H1 (cell line): ENCODE measurements at regions not wholly inside any gene's neighbourhood (a gene's known extent, or its start where the extent isn't known, plus 50 kb on each side); places are given as distances from the start of the nearest gene placed in this dataset.

Source experiments
- CTCF ChIA-PET: fragments of 300-600 bp; sonication (Branson Sonifier 250); formaldehyde crosslinking; loops from one replicate; lab custom pipeline; 2021; ENCODE audit not compliant: partially characterized antibody; lab: Charles Lee
- POLR2A ChIA-PET: fragments of 300-600 bp; sonication (Branson Sonifier 250); formaldehyde crosslinking; loops from one replicate; lab custom pipeline; 2021; ENCODE audit warnings: inconsistent platforms; ENCODE audit not compliant: partially characterized antibody; lab: Charles Lee
- DNase-seq, 2 experiments: peaks; one replicate each; pipeline versions ENCODE4 v3.0.0 to v3.0.0-alpha.2; 2010 to 2022; ENCODE audit warnings: low spot score in 2 of 2, low read depth in 1 of 2, mixed read lengths in 1 of 2
- FAIRE-seq: peaks from 2 replicates; lab custom pipeline; 2011; peaks lifted over from hg19 to GRCh38; lab: Jason Lieb, UNC
- H2AFZ ChIP-seq: 2 replicates; pipeline ENCODE4 v1.8.1; 2012; ENCODE audit warnings: low read length, inconsistent platforms
- H2AK5ac ChIP-seq: 2 replicates; pipeline ENCODE4 v1.6.1; 2013; ENCODE audit warnings: low read depth, low read length
- H2BK120ac ChIP-seq: replicated peaks from 2 replicates; pipeline ENCODE3; 2013; ENCODE audit warnings: low read depth, low read length, inconsistent platforms
- H2BK12ac ChIP-seq: 2 replicates; pipeline ENCODE4 v1.6.1; 2013; ENCODE audit warnings: low read depth, low read length
- H2BK15ac ChIP-seq: 2 replicates; pipeline ENCODE4 v1.6.1; 2013; ENCODE audit warnings: low read length
- H2BK20ac ChIP-seq: 2 replicates; pipeline ENCODE4 v1.6.1; 2013; ENCODE audit warnings: low read length
- H2BK5ac ChIP-seq: 2 replicates; pipeline ENCODE4 v1.6.1; 2013; ENCODE audit warnings: low read depth, low read length
- H3K14ac ChIP-seq: 2 replicates; pipeline ENCODE4 v1.6.1; 2013; ENCODE audit warnings: inconsistent platforms; ENCODE audit not compliant: insufficient read length
- H3K18ac ChIP-seq: 2 replicates; pipeline ENCODE4 v1.6.1; 2013; ENCODE audit warnings: low read length; ENCODE audit errors: extremely low read depth
- H3K23ac ChIP-seq: 2 replicates; pipeline ENCODE4 v1.6.1; 2013; ENCODE audit warnings: inconsistent platforms; ENCODE audit not compliant: insufficient read length
- H3K23me2 ChIP-seq: 2 replicates; pipeline ENCODE4 v1.6.1; 2013; ENCODE audit warnings: low read depth, low read length
- H3K27ac ChIP-seq: 2 replicates; pipeline ENCODE4 v1.6.1; 2011; ENCODE audit warnings: low read depth, low read length, inconsistent platforms
- H3K27me3 ChIP-seq, 4 experiments: replicated peaks in 1 of 4; 1 replicate in 1 of 4; 2 replicates in 3 of 4; pipeline versions ENCODE4 v1.6.1 to v1.8.1; 2011 to 2013; ENCODE audit warnings: low read length in 3 of 4, mild to moderate bottlenecking in 3 of 4, inconsistent platforms in 2 of 4, mixed read lengths in 2 of 4, moderate library complexity in 1 of 4; ENCODE audit not compliant: control insufficient read depth in 3 of 4, insufficient read depth in 3 of 4; ENCODE audit errors: extremely low read depth in 1 of 4
- H3K36me3 ChIP-seq, 4 experiments: 2 replicates each; pipeline versions ENCODE4 v1.6.1 to v1.8.1; 2011 to 2013; ENCODE audit warnings: mild to moderate bottlenecking in 4 of 4, low read length in 3 of 4, moderate library complexity in 2 of 4, control low read depth in 1 of 4, inconsistent platforms in 1 of 4; ENCODE audit not compliant: insufficient read depth in 4 of 4, control insufficient read depth in 2 of 4
- H3K4ac ChIP-seq: replicated peaks from 2 replicates; pipeline ENCODE3; 2013; ENCODE audit warnings: low read length, low read depth, mixed read lengths, inconsistent platforms; ENCODE audit not compliant: insufficient read length
- H3K4me1 ChIP-seq, 4 experiments: replicated peaks in 1 of 4; 1 replicate in 1 of 4; 2 replicates in 3 of 4; pipeline versions ENCODE4 v1.6.1 to v1.8.1; 2011 to 2013; ENCODE audit warnings: low read length in 3 of 4, inconsistent platforms in 2 of 4, mixed read lengths in 1 of 4; ENCODE audit not compliant: insufficient read depth in 4 of 4, control insufficient read depth in 3 of 4
- H3K4me2 ChIP-seq, 2 experiments: 2 replicates each; pipeline versions ENCODE4 v1.6.1 to v1.8.1; 2011 to 2013; ENCODE audit warnings: low read depth in 2 of 2, low read length in 2 of 2, control low read depth in 1 of 2, inconsistent platforms in 1 of 2, mild to moderate bottlenecking in 1 of 2; ENCODE audit not compliant: insufficient read depth in 1 of 2
- H3K4me3 ChIP-seq, 4 experiments: fragments of 200-600, 300-600 bp in 1 of 4; sonication (generic), shearing (Covaris generic), sonication (Bioruptor Twin) in 1 of 4; 2 replicates each; pipeline versions ENCODE4 v1.5.1 to v1.8.1; 2011 to 2016; ENCODE audit warnings: low read length in 4 of 4, low read depth in 3 of 4, control low read depth in 2 of 4, inconsistent platforms in 2 of 4, mild to moderate bottlenecking in 2 of 4, mixed read lengths in 1 of 4, moderate library complexity in 1 of 4; ENCODE audit not compliant: insufficient read depth in 2 of 4; ENCODE audit errors: extremely low read depth in 1 of 4
- H3K56ac ChIP-seq: replicated peaks from 2 replicates; pipeline ENCODE3; 2013; ENCODE audit warnings: low read depth, mild to moderate bottlenecking, mixed read lengths, low read length, inconsistent platforms; ENCODE audit not compliant: insufficient read length
- H3K79me1 ChIP-seq: 2 replicates; pipeline ENCODE4 v1.6.1; 2013; ENCODE audit warnings: low read depth, low read length, control low read depth
- H3K79me2 ChIP-seq, 2 experiments: 2 replicates each; pipeline versions ENCODE4 v1.6.1 to v1.8.1; 2012 to 2013; ENCODE audit warnings: low read length in 2 of 2, mild to moderate bottlenecking in 2 of 2, inconsistent platforms in 1 of 2; ENCODE audit not compliant: insufficient read depth in 2 of 2, control insufficient read depth in 1 of 2
- H3K9ac ChIP-seq, 4 experiments: replicated peaks in 1 of 4; 1 replicate in 1 of 4; 2 replicates in 3 of 4; pipeline versions ENCODE4 v1.6.1 to v1.8.1; 2011 to 2013; ENCODE audit warnings: low read depth in 3 of 4, low read length in 3 of 4, control low read depth in 2 of 4, mild to moderate bottlenecking in 2 of 4, moderate library complexity in 2 of 4, inconsistent platforms in 1 of 4; ENCODE audit errors: extremely low read depth in 1 of 4
- H3K9me3 ChIP-seq, 2 experiments: 2 replicates each; pipeline versions ENCODE4 v1.6.1 to v1.8.1; 2012 to 2013; ENCODE audit warnings: mild to moderate bottlenecking in 2 of 2, moderate library complexity in 2 of 2, control low read depth in 1 of 2, inconsistent platforms in 1 of 2, low read depth in 1 of 2, low read length in 1 of 2, mixed read lengths in 1 of 2; ENCODE audit not compliant: insufficient read depth in 2 of 2
- H4K20me1 ChIP-seq, 2 experiments: replicated peaks in 1 of 2; 2 replicates each; pipeline versions ENCODE3 to v1.8.1; 2011 to 2013; ENCODE audit warnings: inconsistent platforms in 2 of 2, low read length in 2 of 2, mild to moderate bottlenecking in 1 of 2; ENCODE audit not compliant: insufficient read depth in 2 of 2, control insufficient read depth in 1 of 2
- H4K5ac ChIP-seq: 2 replicates; pipeline ENCODE4 v1.6.1; 2013; ENCODE audit warnings: low read length, low read depth, mixed read lengths, inconsistent platforms; ENCODE audit not compliant: insufficient read length
- H4K8ac ChIP-seq: 2 replicates; pipeline ENCODE4 v1.8.0; 2013; ENCODE audit warnings: mild to moderate bottlenecking, moderate library complexity, low read length, inconsistent platforms; ENCODE audit not compliant: insufficient read depth; ENCODE audit errors: extremely low read depth
- H4K91ac ChIP-seq: replicated peaks from 2 replicates; pipeline ENCODE3; 2013; ENCODE audit warnings: low read length, mixed read lengths, inconsistent platforms; ENCODE audit not compliant: insufficient read length
- ASH2L ChIP-seq: fragments of 200-600, 300-600 bp; sonication (generic); IDR thresholded peaks from one replicate; pipeline ENCODE4 v1.7.1; 2017; ENCODE audit warnings: low read length
- BACH1 ChIP-seq: IDR thresholded peaks from 2 replicates; pipeline ENCODE4 v1.6.1; 2012; ENCODE audit warnings: low read length, improper control_type of control experiment
- CBX5 ChIP-seq: fragments of 300-800, 300-1000 bp; sonication (generic); IDR thresholded peaks from 2 replicates; pipeline ENCODE4 v1.7.1; 2016; ENCODE audit warnings: antibody characterized with exemption, low read length, low read depth
- EZH2 ChIP-seq: fragments of 200-600 bp; sonication (generic); IDR thresholded peaks from 2 replicates; pipeline ENCODE4 v1.7.1; 2012; ENCODE audit warnings: low read depth, mild to moderate bottlenecking, moderate library complexity, low read length, inconsistent platforms; ENCODE audit not compliant: severe bottlenecking
- HDAC2 ChIP-seq, 2 experiments: fragments of 300-600 bp in 1 of 2; sonication (generic) in 1 of 2; IDR thresholded peaks; 2 replicates each; pipeline ENCODE4 v1.6.1; 2011 to 2012; ENCODE audit warnings: low read depth in 2 of 2, low read length in 2 of 2, mild to moderate bottlenecking in 2 of 2, moderate library complexity in 2 of 2, borderline replicate concordance in 1 of 2, inconsistent platforms in 1 of 2
- KDM5A ChIP-seq: fragments of 200-600 bp; IDR thresholded peaks from 2 replicates; pipeline ENCODE4 v1.7.1; 2012; ENCODE audit warnings: mild to moderate bottlenecking, low read length, inconsistent platforms, mixed read lengths
- NRF1 ChIP-seq: IDR thresholded peaks from 2 replicates; pipeline ENCODE4 v1.6.1; 2011; ENCODE audit warnings: mild to moderate bottlenecking, low read depth, low read length, improper control_type of control experiment
- PHF8 ChIP-seq: fragments of 200-600 bp; sonication (generic); conservative IDR thresholded peaks from 2 replicates; pipeline ENCODE4 v1.7.1; 2012; ENCODE audit warnings: low read depth, mild to moderate bottlenecking, inconsistent platforms, low read length, moderate library complexity
- RFX5 ChIP-seq: IDR thresholded peaks from 2 replicates; pipeline ENCODE4 v1.6.1; 2011; ENCODE audit warnings: low read depth, low read length, improper control_type of control experiment, borderline replicate concordance
- SRF ChIP-seq: IDR thresholded peaks from 2 replicates; pipeline ENCODE4 v1.6.1; 2011; ENCODE audit warnings: mild to moderate bottlenecking, low read depth, low read length, moderate library complexity
- SUZ12 ChIP-seq: fragments of 200-600 bp; sonication (generic); IDR thresholded peaks from 2 replicates; pipeline ENCODE4 v1.6.1; 2012; ENCODE audit warnings: mild to moderate bottlenecking, inconsistent platforms, low read length, moderate library complexity, mixed read lengths
- WGBS, 2 experiments: shearing (Covaris generic) in 1 of 2; methylation state at CpG; one replicate each; pipeline versions ENCODE4 v1.1.6 to v1.1.7; 2013 to 2015; ENCODE audit warnings: low lambda C conversion rate in 2 of 2, mixed read lengths in 2 of 2, inconsistent platforms in 1 of 2, low coverage in 1 of 2, missing lambda C conversion rate in 1 of 2; ENCODE audit not compliant: insufficient replicate concordance in 2 of 2, insufficient coverage in 1 of 2, insufficient read length in 1 of 2; ENCODE audit errors: extremely low coverage in 1 of 2, missing lambda C conversion rate in 1 of 2; 5-methylcytosine and 5-hydroxymethylcytosine counted together
- TF ChIP-seq, protein P1 (sequence below), 3 experiments: IDR thresholded peaks; 1 replicate in 2 of 3; 2 replicates in 1 of 3; pipeline versions ENCODE4 v1.5.1 to v1.6.1; 2011; ENCODE audit warnings: low read length in 3 of 3, mild to moderate bottlenecking in 3 of 3, inconsistent platforms in 2 of 3, low read depth in 1 of 3, moderate library complexity in 1 of 3; ENCODE audit not compliant: insufficient read depth in 1 of 3; ENCODE audit errors: control extremely low read depth in 1 of 3

DNA sequence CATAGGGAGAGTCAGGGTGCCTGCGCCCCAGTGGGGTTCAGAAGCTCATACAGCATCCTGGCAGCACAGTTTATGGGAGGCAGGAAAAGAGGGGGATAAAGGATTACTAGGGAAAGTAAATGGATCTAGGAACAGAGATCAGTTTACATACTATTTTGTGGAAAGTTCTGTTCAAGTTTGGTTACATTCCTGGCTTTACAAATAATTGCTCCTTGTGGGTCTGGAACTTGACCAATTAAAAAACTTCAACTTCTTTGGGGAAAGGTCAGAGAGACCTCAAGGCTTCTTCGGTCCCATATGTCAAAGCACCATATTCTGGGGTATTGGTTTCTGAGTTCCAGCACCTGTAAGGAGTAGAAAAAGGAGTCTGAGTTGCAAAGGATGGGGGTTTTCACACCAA lies 64.1 kb downstream of the ZDHHC19 start:
- Histone ChIP-seq H3K23ac (no peak overlapping the region), H2BK20ac (no peak overlapping the region), H4K91ac (no peak overlapping the region), H3K27me3 (no peaks in the 10 kb centered on the region), H2BK15ac (no peak overlapping the region), H3K79me2 (no peaks in the 10 kb centered on the region), H4K8ac (no peak overlapping the region), H4K20me1 (no peaks in the 10 kb centered on the region), H3K27ac (no peak overlapping the region), H3K4me2 (no peak overlapping the region), H3K14ac (no peak overlapping the region), H2BK120ac (no peak overlapping the region), H3K4ac (no peak overlapping the region), H3K56ac (no peak overlapping the region), H3K9ac (no peak overlapping the region), H3K4me3 (no peak overlapping the region), H3K18ac (no peak overlapping the region), H3K79me1 (no peaks in the 10 kb centered on the region), H2BK12ac (no peak overlapping the region), H3K9me3 (peaks cover 4 to 8% of the 10 kb centered on the region in 2 experiments), H3K36me3 (no peaks in the 10 kb centered on the region), H4K5ac (no peak overlapping the region), H3K23me2 (no peaks in the 10 kb centered on the region), H2AK5ac (no peak overlapping the region), H2AFZ (no peak overlapping the region), H3K4me1 (peaks cover 0 to 10% (median 6%) of the 10 kb centered on the region in 4 experiments; a peak in 3 of 7 replicates), H2BK5ac (no peak overlapping the region)
- DNase-seq (no peak), FAIRE-seq (no peak)
- whole genome bisulfite sequencing, 2 experiments: 81% methylated on average over 2 of the region's 2 CpGs; no CpG with 5 or more reads in 1 of the 2 experiments
- CTCF ChIA-PET: interaction anchor here (0.7 kb wide), 1 partner anchor 119 kb away, joined by 4 read pairs; no protein-coding TSS in a partner anchor
- POLR2A ChIA-PET: no interaction called here
- no peak for TF ChIP-seq BACH1
- TF ChIP-seq SRF: no peak
- no peak for TF ChIP-seq EZH2
- TF ChIP-seq, protein P1, sequence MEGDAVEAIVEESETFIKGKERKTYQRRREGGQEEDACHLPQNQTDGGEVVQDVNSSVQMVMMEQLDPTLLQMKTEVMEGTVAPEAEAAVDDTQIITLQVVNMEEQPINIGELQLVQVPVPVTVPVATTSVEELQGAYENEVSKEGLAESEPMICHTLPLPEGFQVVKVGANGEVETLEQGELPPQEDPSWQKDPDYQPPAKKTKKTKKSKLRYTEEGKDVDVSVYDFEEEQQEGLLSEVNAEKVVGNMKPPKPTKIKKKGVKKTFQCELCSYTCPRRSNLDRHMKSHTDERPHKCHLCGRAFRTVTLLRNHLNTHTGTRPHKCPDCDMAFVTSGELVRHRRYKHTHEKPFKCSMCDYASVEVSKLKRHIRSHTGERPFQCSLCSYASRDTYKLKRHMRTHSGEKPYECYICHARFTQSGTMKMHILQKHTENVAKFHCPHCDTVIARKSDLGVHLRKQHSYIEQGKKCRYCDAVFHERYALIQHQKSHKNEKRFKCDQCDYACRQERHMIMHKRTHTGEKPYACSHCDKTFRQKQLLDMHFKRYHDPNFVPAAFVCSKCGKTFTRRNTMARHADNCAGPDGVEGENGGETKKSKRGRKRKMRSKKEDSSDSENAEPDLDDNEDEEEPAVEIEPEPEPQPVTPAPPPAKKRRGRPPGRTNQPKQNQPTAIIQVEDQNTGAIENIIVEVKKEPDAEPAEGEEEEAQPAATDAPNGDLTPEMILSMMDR (IDR thresholded peaks at IDR 0.05; ENCODE audit: control extremely low read depth in 1 of 3, insufficient read depth in 1 of 3, low read depth in 1 of 3, low read length in 3 of 3): no peak
- TF ChIP-seq HDAC2 (IDR thresholded peaks at IDR 0.05; ENCODE audit: borderline replicate concordance in 1 of 2, low read depth in 2 of 2, low read length in 2 of 2): no peak
- no peak for TF ChIP-seq RFX5
- TF ChIP-seq NRF1: no peak
- no peak for TF ChIP-seq PHF8
- no peak for TF ChIP-seq SUZ12
- TF ChIP-seq ASH2L: no peak
- no peak for TF ChIP-seq CBX5
- TF ChIP-seq KDM5A: no peak
